ENCODE measurements at regions not wholly inside any gene's neighbourhood (a gene's known extent, or its start where the extent isn't known, plus 50 kb on each side); places are given as distances from the start of the nearest gene placed in this dataset.
A peak's percentile ranks its signal among the peaks of the same experiment; 100 is the strongest.
"Not testable (repeated sequence)": the region's sequence is repeated elsewhere in the genome, so short reads cannot be mapped to it uniquely, and the experiment has no call there.

- no peak for DNase-seq
- no peak overlapping the region for H3K4me3 ChIP-seq
- H3K27me3 ChIP-seq: no peaks in the 10 kb centered on the region
- H3K36me3 ChIP-seq (ENCODE audit: low read depth, missing control alignments): no peaks in the 10 kb centered on the region
- WGBS, 2 donors: 50 to 92% methylated on average over 1 of the region's 1 CpG
- intact Hi-C loops (cut with DNase I; ENCODE audit: low total_unique reads): no loop called here
- H3K9me3 ChIP-seq: no peaks in the 10 kb centered on the region
- H3K4me1 ChIP-seq: no peaks in the 10 kb centered on the region
- no peak for TF ChIP-seq CTCF (IDR thresholded peaks at IDR 0.05)
- no peak for TF ChIP-seq POLR2A (IDR thresholded peaks at IDR 0.05)
- H3K27ac ChIP-seq: no peak overlapping the region
Observed at GRCh38 chr10:118436742-118437141, 94.6 kb upstream of the FAM204A start.

- Histone ChIP-seq H3K4me1 (no peaks in the 10 kb centered on the region), H3K27ac (no peak overlapping the region), H3K36me3 (ENCODE audit: low read depth, missing control alignments) (no peaks in the 10 kb centered on the region), H3K4me3 (no peak overlapping the region), H3K27me3 (no peaks in the 10 kb centered on the region), H3K9me3 (no peaks in the 10 kb centered on the region)
- intact Hi-C loops (cut with DNase I; ENCODE audit: low total_unique reads): no loop called here
- WGBS, 2 donors: 87 to 92% methylated on average over 6 of the region's 6 CpGs
- TF ChIP-seq POLR2A (IDR thresholded peaks at IDR 0.05): no peak
- no peak for TF ChIP-seq CTCF (IDR thresholded peaks at IDR 0.05)
- DNase-seq: no peak
Observed at GRCh38 chr10:118430190-118430589, 88.1 kb upstream of the FAM204A start.

GRCh38 chr10:118423800-118424442 is 81.8 kb upstream of the FAM204A start:
- H3K4me3 ChIP-seq: peak overlapping the region in 1 of 2 donors; percentile 18
- no peak overlapping the region for H3K27ac ChIP-seq
- intact Hi-C loops (cut with DNase I; ENCODE audit: low total_unique reads): no loop called here
- 9 to 12% methylated on average over 15 of the region's 15 CpGs for WGBS, 2 donors
- DNase-seq: peak; percentile 90
- TF ChIP-seq CTCF (IDR thresholded peaks at IDR 0.05): peak; percentile 44 to 75 (median 60)
- TF ChIP-seq POLR2A (IDR thresholded peaks at IDR 0.05): no peak
- H3K27me3 ChIP-seq: no peaks in the 10 kb centered on the region
- H3K4me1 ChIP-seq: no peaks in the 10 kb centered on the region
- no peaks in the 10 kb centered on the region for H3K9me3 ChIP-seq
- H3K36me3 ChIP-seq (ENCODE audit: low read depth, missing control alignments): no peaks in the 10 kb centered on the region

- H3K27me3 ChIP-seq: no peaks in the 10 kb centered on the region
- no peak overlapping the region for H3K4me3 ChIP-seq
- TF ChIP-seq POLR2A (IDR thresholded peaks at IDR 0.05): no peak
- 73 to 79% methylated on average over 7 of the region's 7 CpGs for WGBS, 2 donors
- no peaks in the 10 kb centered on the region for H3K9me3 ChIP-seq
- no peaks in the 10 kb centered on the region for H3K36me3 ChIP-seq (ENCODE audit: low read depth, missing control alignments)
- DNase-seq: no peak
- H3K4me1 ChIP-seq: no peaks in the 10 kb centered on the region
- no peak overlapping the region for H3K27ac ChIP-seq
- intact Hi-C loops (cut with DNase I; ENCODE audit: low total_unique reads): no loop called here
Observed at GRCh38 chr10:118422241-118422640, 80.1 kb upstream of the FAM204A start.

GRCh38 chr10:118420049-118420448 is 77.9 kb upstream of the FAM204A start:
- H3K36me3 ChIP-seq (ENCODE audit: low read depth, missing control alignments); H3K4me3 ChIP-seq; H3K27me3 ChIP-seq; intact Hi-C loops (cut with DNase I; ENCODE audit: low total_unique reads); H3K9me3 ChIP-seq; H3K27ac ChIP-seq; DNase-seq; H3K4me1 ChIP-seq: not testable (repeated sequence)
- whole genome bisulfite sequencing, 2 donors: 94 to 96% methylated on average over 2 of the region's 2 CpGs

- Histone ChIP-seq H3K4me1 (no peaks in the 10 kb centered on the region), H3K27me3 (no peaks in the 10 kb centered on the region), H3K4me3 (no peak overlapping the region), H3K36me3 (ENCODE audit: low read depth, missing control alignments) (no peaks in the 10 kb centered on the region), H3K27ac (no peak overlapping the region), H3K9me3 (no peaks in the 10 kb centered on the region)
- TF ChIP-seq CTCF (IDR thresholded peaks at IDR 0.05): no peak
- intact Hi-C loops (cut with DNase I; ENCODE audit: low total_unique reads): no loop called here
- 48 to 60% methylated on average over 8 of the region's 8 CpGs for WGBS, 2 donors
- no peak for DNase-seq
Observed at GRCh38 chr10:118412932-118413331, 70.8 kb upstream of the FAM204A start.
